IPS DF 6.9 (cell line): ENCODE measurements at regions not wholly inside any gene's neighbourhood (a gene's known extent, or its start where the extent isn't known, plus 50 kb on each side); places are given as distances from the start of the nearest gene placed in this dataset.

Source experiments
- DNase-seq: peaks from one replicate; pipeline ENCODE4 v3.0.0-alpha.2; 2013; ENCODE audit warnings: low read depth, low spot score
- H3K27ac ChIP-seq: one replicate; pipeline ENCODE4 v1.5.1; 2013; ENCODE audit warnings: low read length, control low read depth
- H3K27me3 ChIP-seq: 2 replicates; pipeline ENCODE4 v1.6.1; 2013; ENCODE audit warnings: mild to moderate bottlenecking, low read length; ENCODE audit not compliant: control insufficient read depth, insufficient read depth
- H3K36me3 ChIP-seq: 2 replicates; pipeline ENCODE4 v1.6.1; 2013; ENCODE audit warnings: low read length; ENCODE audit not compliant: control insufficient read depth, insufficient read depth
- H3K4me1 ChIP-seq: 2 replicates; pipeline ENCODE4 v1.6.1; 2013; ENCODE audit warnings: low read length; ENCODE audit not compliant: control insufficient read depth, insufficient read depth
- H3K4me3 ChIP-seq: 2 replicates; pipeline ENCODE4 v1.5.1; 2013; ENCODE audit warnings: mild to moderate bottlenecking, low read length
- H3K9me3 ChIP-seq: 2 replicates; pipeline ENCODE4 v1.6.1; 2013; ENCODE audit warnings: low read length, inconsistent platforms; ENCODE audit not compliant: control insufficient read depth, insufficient read depth
- WGBS: extraction: QIAGEN DNeasy Blood & Tissue Kit; methylation state at CpG from one replicate; pipeline ENCODE4 v1.1.7; 2013; ENCODE audit warnings: mixed read lengths, missing lambda C conversion rate; ENCODE audit not compliant: insufficient read length, insufficient coverage; 5-methylcytosine and 5-hydroxymethylcytosine counted together

DNA sequence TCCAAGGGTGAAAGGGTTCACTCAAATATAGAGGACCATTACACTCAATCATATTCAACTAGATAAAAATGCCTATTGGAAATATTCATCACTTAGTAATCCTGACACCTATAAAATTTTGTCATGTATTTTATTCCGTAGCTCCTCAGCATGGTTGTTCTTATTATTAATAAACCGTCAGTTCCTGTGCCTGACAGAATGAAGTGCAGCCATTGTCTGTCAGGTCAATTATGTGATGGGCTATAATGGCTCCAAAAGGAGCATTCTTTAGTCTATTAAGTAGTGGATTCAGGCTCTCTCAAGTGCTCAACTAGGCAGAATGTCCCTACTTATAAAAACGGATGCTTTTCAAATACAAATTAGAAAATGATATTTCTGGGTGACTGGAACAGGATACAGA, 916.1 kb upstream of the ANO3 start:
- no peak for DNase-seq
- H3K27me3 ChIP-seq, result no peaks in the 10 kb centered on the region
- no peak overlapping the region for H3K27ac ChIP-seq
- WGBS, result no CpG with 5 or more reads among the region's 3 CpGs
- no peak overlapping the region for H3K4me3 ChIP-seq
- no peaks in the 10 kb centered on the region for H3K9me3 ChIP-seq
- H3K36me3 ChIP-seq, result no peaks in the 10 kb centered on the region
- no peaks in the 10 kb centered on the region for H3K4me1 ChIP-seq

DNA sequence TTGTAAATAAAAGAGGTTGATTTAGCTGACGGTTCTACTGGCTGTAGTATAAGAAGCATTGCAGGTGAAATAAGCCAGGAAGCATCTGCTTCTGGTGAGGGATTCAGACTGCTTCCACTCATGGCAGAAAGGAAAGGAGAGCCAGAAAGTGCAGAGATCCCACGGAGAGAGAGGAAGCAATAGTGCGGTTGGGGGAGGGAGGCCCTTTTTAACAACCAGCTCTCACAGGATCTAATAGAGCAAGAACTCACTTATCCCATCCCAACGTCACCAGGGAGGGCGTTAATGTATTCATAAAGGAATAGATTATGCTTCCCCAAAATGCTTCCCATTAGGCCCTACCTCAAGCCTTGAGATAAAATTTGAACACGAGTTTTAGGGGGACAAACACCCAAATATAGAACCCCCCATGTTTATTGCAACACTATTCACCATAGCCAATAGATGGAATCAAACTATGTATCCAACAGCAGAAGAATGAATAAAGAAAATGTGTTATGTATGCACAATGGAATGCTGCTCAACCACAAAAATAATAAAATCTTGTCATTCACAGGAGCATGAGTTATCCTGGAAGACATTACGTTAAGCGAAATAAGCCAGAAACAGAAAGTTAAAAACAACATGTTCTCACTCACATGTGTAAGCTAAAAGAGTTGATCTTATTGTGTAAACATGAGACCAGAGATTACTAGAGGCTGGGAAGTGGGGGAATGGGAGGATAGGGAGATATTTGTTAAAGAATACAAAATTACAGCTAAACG, 908.3 kb upstream of the ANO3 start:
- Histone ChIP-seq H3K4me1 (no peaks in the 10 kb centered on the region), H3K4me3 (no peak overlapping the region), H3K27ac (no peak overlapping the region), H3K27me3 (no peaks in the 10 kb centered on the region), H3K36me3 (no peaks in the 10 kb centered on the region), H3K9me3 (no peaks in the 10 kb centered on the region)
- no peak for DNase-seq
- no CpG with 5 or more reads among the region's 9 CpGs for WGBS

DNA sequence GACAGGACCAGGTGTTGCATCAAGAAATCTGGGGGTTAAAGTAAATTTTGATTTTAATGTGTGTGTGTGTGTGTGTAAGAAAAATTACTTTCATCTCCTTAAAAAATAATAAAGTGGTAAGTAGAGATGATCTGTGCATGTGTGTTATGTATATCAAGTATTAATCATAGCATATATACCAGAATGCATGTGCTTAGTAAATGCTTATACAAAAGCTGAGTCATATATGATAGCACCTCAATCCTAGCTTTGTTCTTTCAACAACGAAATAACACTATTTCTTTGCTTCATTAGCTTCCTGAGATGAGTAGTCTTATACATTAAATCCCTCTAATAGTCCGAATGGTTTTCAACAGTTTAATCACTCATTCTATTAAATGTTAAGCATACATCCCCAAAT, 899.6 kb upstream of the ANO3 start:
- Histone ChIP-seq H3K27me3 (no peaks in the 10 kb centered on the region), H3K36me3 (no peaks in the 10 kb centered on the region), H3K4me1 (no peaks in the 10 kb centered on the region), H3K27ac (no peak overlapping the region), H3K9me3 (no peaks in the 10 kb centered on the region), H3K4me3 (no peak overlapping the region)
- DNase-seq, result no peak
- no CpG with 5 or more reads among the region's 2 CpGs for WGBS

DNA sequence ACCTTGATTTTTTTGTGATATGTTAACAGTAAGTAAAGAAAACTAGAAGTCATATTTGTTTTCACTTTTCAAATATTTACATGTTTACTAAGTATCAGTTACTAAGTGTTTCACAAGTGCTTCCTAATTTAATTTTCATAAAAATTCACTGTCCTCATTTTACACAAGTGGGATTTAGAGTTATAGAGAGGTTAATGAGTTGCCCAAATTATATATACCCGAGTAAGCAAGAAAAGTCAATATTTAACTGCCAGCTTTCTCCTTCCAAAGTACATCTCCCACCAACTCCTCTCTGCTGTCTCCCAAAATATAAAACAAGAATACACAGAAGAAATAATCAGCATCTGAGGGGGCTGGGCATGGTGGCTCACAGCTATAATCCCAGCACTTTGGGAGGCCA, 896.7 kb upstream of the ANO3 start:
- H3K27me3 ChIP-seq, result no peaks in the 10 kb centered on the region
- no CpG with 5 or more reads among the region's 1 CpG for WGBS
- no peak overlapping the region for H3K27ac ChIP-seq
- no peaks in the 10 kb centered on the region for H3K9me3 ChIP-seq
- H3K4me1 ChIP-seq, result no peaks in the 10 kb centered on the region
- no peak for DNase-seq
- no peaks in the 10 kb centered on the region for H3K36me3 ChIP-seq
- no peak overlapping the region for H3K4me3 ChIP-seq

DNA sequence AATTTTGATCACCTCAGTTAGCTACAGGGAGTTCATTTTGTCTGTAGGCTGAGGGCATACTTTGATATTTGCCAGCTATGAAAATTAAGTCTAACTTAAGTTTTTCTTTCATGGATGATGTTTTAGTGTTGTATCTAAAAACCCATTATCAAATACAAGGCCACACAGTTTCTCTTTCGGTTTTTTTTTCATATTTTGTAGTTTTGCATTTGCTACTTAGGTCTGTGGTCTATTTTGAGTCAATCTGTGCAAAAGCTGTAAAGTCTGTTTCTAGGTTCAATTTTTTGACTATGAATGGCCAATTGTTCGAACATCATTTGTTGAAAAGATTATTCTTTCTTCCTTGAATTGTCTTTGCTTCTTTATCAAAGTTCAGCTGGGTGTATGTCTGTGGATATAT, 895.6 kb upstream of the ANO3 start:
- Histone ChIP-seq H3K9me3 (no peaks in the 10 kb centered on the region), H3K27ac (no peak overlapping the region), H3K4me3 (no peak overlapping the region), H3K27me3 (no peaks in the 10 kb centered on the region), H3K4me1 (no peaks in the 10 kb centered on the region), H3K36me3 (no peaks in the 10 kb centered on the region)
- no peak for DNase-seq
- no CpG with 5 or more reads among the region's 2 CpGs for WGBS

DNA sequence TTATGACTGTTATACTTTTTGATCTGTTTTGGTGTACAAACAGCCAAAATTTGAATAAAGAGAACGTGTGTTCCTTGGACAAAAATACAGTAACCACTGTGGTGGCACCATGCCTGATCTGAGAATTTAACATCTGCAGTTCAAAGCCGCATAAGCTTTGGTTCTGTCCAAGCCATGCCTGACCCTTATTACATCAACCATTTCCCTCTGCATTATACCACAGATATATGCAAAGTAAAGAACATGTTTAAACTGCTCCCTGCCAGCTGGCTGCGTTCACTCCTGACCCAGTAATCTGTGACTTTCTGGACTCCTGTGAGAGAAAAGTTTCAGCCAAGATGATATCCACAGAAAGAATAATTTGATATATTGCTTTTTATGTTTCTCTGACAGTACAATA, 890.5 kb upstream of the ANO3 start:
- WGBS, result no CpG with 5 or more reads among the region's 3 CpGs
- H3K4me3 ChIP-seq, result no peak overlapping the region
- no peak for DNase-seq
- no peaks in the 10 kb centered on the region for H3K27me3 ChIP-seq
- H3K36me3 ChIP-seq, result no peaks in the 10 kb centered on the region
- H3K27ac ChIP-seq, result no peak overlapping the region
- H3K4me1 ChIP-seq, result no peaks in the 10 kb centered on the region
- H3K9me3 ChIP-seq, result no peaks in the 10 kb centered on the region

DNA sequence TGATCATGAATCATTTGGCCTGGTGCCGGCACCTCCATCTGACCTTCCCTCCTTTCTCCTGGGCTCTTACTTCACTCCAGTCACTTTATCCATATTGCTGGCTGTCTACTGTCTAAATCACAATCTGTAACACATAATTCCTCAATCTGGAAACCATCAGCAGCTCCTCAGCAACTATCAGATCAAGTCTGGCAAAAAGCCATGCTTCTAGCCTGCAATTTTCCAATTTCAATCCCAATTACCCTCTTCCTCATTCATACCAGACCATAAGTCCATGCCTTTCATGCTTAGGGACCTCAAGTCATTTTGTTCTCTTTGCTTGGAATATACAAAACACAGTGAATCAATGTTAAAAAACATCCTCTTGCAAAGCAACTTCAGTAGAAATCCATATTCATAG, 882.8 kb upstream of the ANO3 start:
- WGBS, result no CpG with 5 or more reads among the region's 1 CpG

DNA sequence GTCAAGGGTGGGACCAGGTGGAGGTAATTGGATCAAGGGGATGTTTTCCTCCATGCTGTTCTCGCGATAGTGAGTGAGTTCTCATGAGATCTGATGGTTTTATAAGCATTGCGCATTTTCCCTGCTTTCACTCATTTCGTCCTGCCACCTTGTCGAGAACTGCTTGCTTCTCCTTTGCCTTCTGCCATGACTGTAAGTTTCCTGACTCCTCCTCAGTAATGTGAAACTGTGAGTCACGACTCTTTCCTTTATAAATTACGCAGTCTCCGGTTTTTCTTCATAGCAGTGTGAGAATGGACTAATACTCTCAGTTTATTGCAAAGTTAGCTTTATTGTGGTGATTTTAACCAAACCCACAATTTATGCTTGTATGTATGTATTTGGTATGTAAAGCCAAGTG, 878.5 kb upstream of the ANO3 start:
- DNase-seq, result no peak
- no peak overlapping the region for H3K4me3 ChIP-seq
- no peak overlapping the region for H3K27ac ChIP-seq
- no peaks in the 10 kb centered on the region for H3K4me1 ChIP-seq
- no CpG with 5 or more reads among the region's 8 CpGs for WGBS
- no peaks in the 10 kb centered on the region for H3K36me3 ChIP-seq
- H3K27me3 ChIP-seq, result no peaks in the 10 kb centered on the region
- H3K9me3 ChIP-seq, result no peaks in the 10 kb centered on the region

More for the DNA sequence above, 882.8 kb upstream of the ANO3 start:
- Histone ChIP-seq H3K9me3 (no peaks in the 10 kb centered on the region), H3K4me1 (no peaks in the 10 kb centered on the region), H3K36me3 (no peaks in the 10 kb centered on the region), H3K27me3 (no peaks in the 10 kb centered on the region), H3K27ac (no peak overlapping the region), H3K4me3 (no peak overlapping the region)
- no peak for DNase-seq

DNA sequence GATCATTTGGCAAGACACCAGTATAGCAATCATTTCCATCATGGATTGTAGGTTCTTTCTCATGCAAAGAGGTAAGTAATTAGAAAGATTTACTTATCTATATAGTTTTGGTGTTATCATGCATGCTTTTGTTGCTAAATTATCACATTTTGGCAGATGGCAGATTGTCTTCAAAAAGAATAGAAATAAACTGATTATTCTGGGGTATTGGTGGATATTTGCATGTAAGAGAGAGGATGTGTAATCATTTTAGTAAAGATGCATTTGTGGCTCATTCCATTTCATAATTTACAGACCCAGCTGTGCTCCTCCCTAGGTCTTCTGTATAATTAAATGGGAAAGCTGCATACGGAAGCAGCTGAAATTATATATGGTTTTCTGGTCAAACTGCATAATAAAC, 875.7 kb upstream of the ANO3 start:
- WGBS, result no CpG with 5 or more reads among the region's 1 CpG
- Histone ChIP-seq H3K27me3 (no peaks in the 10 kb centered on the region), H3K36me3 (no peaks in the 10 kb centered on the region), H3K9me3 (no peaks in the 10 kb centered on the region), H3K4me1 (no peaks in the 10 kb centered on the region), H3K4me3 (no peak overlapping the region), H3K27ac (no peak overlapping the region)
- no peak for DNase-seq

DNA sequence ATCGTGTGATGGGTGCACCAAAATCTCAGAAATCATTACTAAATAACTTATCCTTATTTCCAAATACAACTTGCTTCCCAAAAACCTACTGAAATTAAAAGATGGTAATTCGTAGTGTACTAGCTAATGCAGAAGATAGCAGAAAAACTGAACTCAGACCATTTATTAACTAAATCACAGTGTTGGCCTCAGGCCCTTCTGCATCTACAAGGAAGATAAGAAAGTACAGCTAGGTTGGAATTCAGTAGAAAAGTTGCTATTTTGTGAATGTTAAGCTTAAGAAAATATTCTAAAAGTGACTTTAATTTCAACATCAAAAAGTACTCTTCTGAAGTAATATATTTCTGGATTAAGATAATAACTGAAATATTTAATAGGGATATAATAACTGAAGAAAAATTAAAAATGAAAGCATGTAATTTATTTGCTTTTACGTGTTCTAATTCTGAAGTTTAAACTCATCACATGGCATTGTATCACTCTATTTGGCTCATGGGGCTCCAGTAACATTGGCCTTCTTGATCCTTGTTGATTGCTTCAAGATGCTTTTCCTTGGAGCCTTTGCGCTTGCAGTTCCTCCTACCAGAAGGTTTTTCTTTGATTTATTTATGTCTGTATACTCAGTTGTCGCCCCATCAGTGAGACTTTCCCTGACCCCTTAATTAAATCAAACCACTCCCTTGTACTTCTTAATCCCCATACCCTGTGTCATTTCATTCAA, 847.9 kb upstream of the ANO3 start:
- H3K27me3 ChIP-seq, result no peaks in the 10 kb centered on the region
- no peak for DNase-seq
- H3K27ac ChIP-seq, result no peak overlapping the region
- no peaks in the 10 kb centered on the region for H3K36me3 ChIP-seq
- H3K4me3 ChIP-seq, result no peak overlapping the region
- no peaks in the 10 kb centered on the region for H3K9me3 ChIP-seq
- H3K4me1 ChIP-seq, result no peaks in the 10 kb centered on the region
- no CpG with 5 or more reads among the region's 5 CpGs for whole genome bisulfite sequencing

DNA sequence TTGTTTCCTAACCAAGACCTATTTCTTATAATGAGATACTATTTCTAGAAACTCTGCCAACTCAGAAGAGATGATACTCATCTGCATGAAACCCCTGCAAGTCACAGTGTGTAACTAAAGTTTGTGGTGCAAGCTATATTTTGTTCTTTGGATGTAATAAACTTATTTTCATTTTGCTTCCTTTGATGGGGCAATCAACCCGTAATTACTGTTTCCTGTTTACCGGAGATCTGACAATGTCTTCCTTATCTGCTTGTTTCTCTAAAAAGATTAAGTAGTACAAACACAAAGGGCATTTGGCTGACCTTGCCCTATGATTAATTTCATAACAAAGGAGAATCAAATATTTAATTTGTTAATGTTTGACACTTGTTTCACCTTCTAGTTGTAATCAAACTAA, 846.6 kb upstream of the ANO3 start:
- no peak overlapping the region for H3K27ac ChIP-seq
- WGBS, result no CpG with 5 or more reads among the region's 2 CpGs
- no peak overlapping the region for H3K4me3 ChIP-seq
- DNase-seq, result no peak
- H3K9me3 ChIP-seq, result no peaks in the 10 kb centered on the region
- H3K4me1 ChIP-seq, result no peaks in the 10 kb centered on the region
- no peaks in the 10 kb centered on the region for H3K27me3 ChIP-seq
- H3K36me3 ChIP-seq, result no peaks in the 10 kb centered on the region
